ENCODE measurements at regions not wholly inside any gene's neighbourhood (a gene's known extent, or its start where the extent isn't known, plus 50 kb on each side); places are given as distances from the start of the nearest gene placed in this dataset.
A peak's percentile ranks its signal among the peaks of the same experiment; 100 is the strongest.

GRCh38 chr20:10953437-10953836 lies 279.6 kb upstream of the JAG1 start:
- no peak for TF ChIP-seq CTCF (IDR thresholded peaks at IDR 0.05; ENCODE audit: control insufficient read depth, extremely low read depth, insufficient read depth)
- H3K4me3 ChIP-seq (ENCODE audit: low read depth, low read length) = no peak overlapping the region
- no peak for DNase-seq (ENCODE audit: low read depth)

GRCh38 chr20:10954137-10954840 lies 280.5 kb upstream of the JAG1 start:
- TF ChIP-seq CTCF (IDR thresholded peaks at IDR 0.05; ENCODE audit: control insufficient read depth, extremely low read depth, insufficient read depth) = no peak
- H3K4me3 ChIP-seq (ENCODE audit: low read depth, low read length) = no peak overlapping the region
- DNase-seq (ENCODE audit: low read depth) = no peak

- no peak for TF ChIP-seq CTCF (IDR thresholded peaks at IDR 0.05; ENCODE audit: control insufficient read depth, extremely low read depth, insufficient read depth)
- H3K4me3 ChIP-seq (ENCODE audit: low read depth, low read length) = no peak overlapping the region
- no peak for DNase-seq (ENCODE audit: low read depth)
These were observed 281.2 kb upstream of the JAG1 start for GRCh38 chr20:10954908-10955580.

GRCh38 chr20:10958279-10958678 lies 284.5 kb upstream of the JAG1 start:
- H3K4me3 ChIP-seq (ENCODE audit: low read depth, low read length) = no peak overlapping the region
- no peak for DNase-seq (ENCODE audit: low read depth)
- no peak for TF ChIP-seq CTCF (IDR thresholded peaks at IDR 0.05; ENCODE audit: control insufficient read depth, extremely low read depth, insufficient read depth)

GRCh38 chr20:10960416-10960815 lies 286.6 kb upstream of the JAG1 start:
- H3K4me3 ChIP-seq (ENCODE audit: low read depth, low read length) = no peak overlapping the region
- no peak for DNase-seq (ENCODE audit: low read depth)
- TF ChIP-seq CTCF (IDR thresholded peaks at IDR 0.05; ENCODE audit: control insufficient read depth, extremely low read depth, insufficient read depth) = no peak

- TF ChIP-seq CTCF (IDR thresholded peaks at IDR 0.05; ENCODE audit: control insufficient read depth, extremely low read depth, insufficient read depth) = 0 out of 2 replicates have a peak, but pooled peaks have one; percentile 27
- 0 out of 2 replicates have a peak overlapping the region, but pooled peaks have one; percentile 4 for H3K4me3 ChIP-seq (ENCODE audit: low read depth, low read length)
- peak; percentile 92 for DNase-seq (ENCODE audit: low read depth)
These were observed 288.0 kb upstream of the JAG1 start for GRCh38 chr20:10961651-10962288.

Data from LNCaP clone FGC (cell line).